Kidney epithelial cell (primary cell): ENCODE measurements at regions not wholly inside any gene's neighbourhood (a gene's known extent, or its start where the extent isn't known, plus 50 kb on each side); places are given as distances from the start of the nearest gene placed in this dataset.

ENCODE experiments used
- DNase-seq: peaks from one replicate; pipeline ENCODE4 v3.0.0-alpha.2; 2010; ENCODE audit warnings: low read depth
- H3K27me3 ChIP-seq: 2 replicates; pipeline ENCODE4 v1.6.0; 2011; ENCODE audit warnings: low read length; ENCODE audit not compliant: control insufficient read depth, insufficient read depth
- H3K36me3 ChIP-seq: 2 replicates; pipeline ENCODE4 v1.5.1; 2011; ENCODE audit warnings: low read length; ENCODE audit not compliant: control insufficient read depth, insufficient read depth
- H3K4me3 ChIP-seq: 2 replicates; pipeline ENCODE4 v1.5.1; 2011; ENCODE audit warnings: low read depth, mild to moderate bottlenecking, control low read depth, low read length
- TF ChIP-seq, protein P1 (sequence below): IDR thresholded peaks from 2 replicates; pipeline ENCODE4 v1.5.1; 2011; ENCODE audit warnings: mild to moderate bottlenecking, moderate library complexity, low read length, control low read depth, inconsistent platforms; ENCODE audit not compliant: insufficient read depth, poor library complexity, severe bottlenecking

- H3K27me3 ChIP-seq = no peaks in the 10 kb centered on the region
- TF ChIP-seq, protein P1, sequence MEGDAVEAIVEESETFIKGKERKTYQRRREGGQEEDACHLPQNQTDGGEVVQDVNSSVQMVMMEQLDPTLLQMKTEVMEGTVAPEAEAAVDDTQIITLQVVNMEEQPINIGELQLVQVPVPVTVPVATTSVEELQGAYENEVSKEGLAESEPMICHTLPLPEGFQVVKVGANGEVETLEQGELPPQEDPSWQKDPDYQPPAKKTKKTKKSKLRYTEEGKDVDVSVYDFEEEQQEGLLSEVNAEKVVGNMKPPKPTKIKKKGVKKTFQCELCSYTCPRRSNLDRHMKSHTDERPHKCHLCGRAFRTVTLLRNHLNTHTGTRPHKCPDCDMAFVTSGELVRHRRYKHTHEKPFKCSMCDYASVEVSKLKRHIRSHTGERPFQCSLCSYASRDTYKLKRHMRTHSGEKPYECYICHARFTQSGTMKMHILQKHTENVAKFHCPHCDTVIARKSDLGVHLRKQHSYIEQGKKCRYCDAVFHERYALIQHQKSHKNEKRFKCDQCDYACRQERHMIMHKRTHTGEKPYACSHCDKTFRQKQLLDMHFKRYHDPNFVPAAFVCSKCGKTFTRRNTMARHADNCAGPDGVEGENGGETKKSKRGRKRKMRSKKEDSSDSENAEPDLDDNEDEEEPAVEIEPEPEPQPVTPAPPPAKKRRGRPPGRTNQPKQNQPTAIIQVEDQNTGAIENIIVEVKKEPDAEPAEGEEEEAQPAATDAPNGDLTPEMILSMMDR = no peak
- H3K36me3 ChIP-seq = no peaks in the 10 kb centered on the region
- H3K4me3 ChIP-seq = no peak overlapping the region
- DNase-seq = no peak
Observed at GRCh38 chr14:53285821-53286220, 132.7 kb upstream of the DDHD1 start.

- TF ChIP-seq, protein P1 = no peak
- Histone ChIP-seq H3K4me3 (no peak overlapping the region), H3K27me3 (no peaks in the 10 kb centered on the region), H3K36me3 (no peaks in the 10 kb centered on the region)
- DNase-seq = no peak
Observed at GRCh38 chr14:53285064-53285463, 131.9 kb upstream of the DDHD1 start.

DNA sequence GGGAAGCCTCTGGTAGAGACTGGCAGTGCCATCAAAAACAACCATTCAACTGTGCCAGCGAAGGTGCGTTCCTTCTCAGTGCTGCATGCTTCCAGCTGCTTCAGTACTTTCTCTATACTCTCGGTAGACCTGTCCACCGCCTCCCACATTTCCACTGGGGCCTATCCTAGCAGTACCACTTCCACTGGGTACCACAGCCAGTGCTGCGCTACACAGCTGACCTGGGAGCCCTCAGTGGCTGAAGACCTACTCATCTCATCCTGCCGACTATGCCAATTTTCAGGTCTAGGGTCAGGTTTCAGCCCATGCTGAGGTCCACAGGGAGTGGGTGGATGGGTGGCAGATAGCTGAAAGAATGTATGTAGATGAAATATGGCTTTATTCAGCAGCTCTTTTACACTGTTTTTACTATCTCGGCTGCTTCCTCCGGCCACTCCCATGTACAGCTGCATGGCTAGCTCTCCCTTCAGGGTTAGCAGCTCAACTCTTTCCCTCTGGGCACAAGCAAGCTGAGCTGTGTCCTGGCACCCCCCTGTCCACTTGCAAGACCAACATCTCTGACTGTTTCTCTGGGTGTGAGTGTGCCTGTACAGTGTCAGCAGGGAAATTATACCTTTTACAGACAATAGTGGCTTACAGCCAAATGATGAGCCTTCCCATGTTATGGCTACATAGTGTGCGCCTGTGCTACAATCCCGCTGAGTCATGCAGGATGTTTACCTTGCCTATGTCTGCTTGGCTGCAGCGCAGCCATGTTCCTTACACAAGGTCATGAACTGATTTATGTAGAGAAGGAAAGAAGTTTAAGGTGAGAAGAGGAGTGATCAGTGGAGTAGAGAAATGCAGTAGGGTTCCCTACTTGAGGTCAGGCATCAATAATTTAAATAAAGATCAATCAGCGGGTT lies 125.7 kb upstream of the DDHD1 start:
- Histone ChIP-seq H3K36me3 (no peaks in the 10 kb centered on the region), H3K4me3 (no peak overlapping the region), H3K27me3 (no peaks in the 10 kb centered on the region)
- DNase-seq = no peak
- TF ChIP-seq, protein P1 = no peak

DNA sequence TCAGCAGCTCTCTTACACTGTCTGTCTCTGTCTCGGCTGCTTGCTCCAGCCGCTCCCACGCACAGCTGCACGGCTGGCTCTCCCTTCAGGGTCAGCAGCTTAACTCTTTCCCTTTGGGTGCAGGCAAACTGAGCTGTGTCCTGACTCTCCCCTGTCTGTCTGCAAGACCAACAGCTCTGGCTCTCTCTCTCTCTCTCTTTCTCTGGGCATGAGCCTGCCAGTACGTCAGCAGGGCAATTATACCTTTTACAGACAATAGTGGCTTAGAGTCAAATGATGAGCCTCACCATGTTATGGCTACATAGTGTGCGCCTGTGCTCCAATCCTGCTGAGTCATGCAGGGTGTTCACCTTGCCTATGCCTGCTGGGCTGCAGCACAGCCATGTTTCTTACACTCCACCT lies 120.5 kb upstream of the DDHD1 start:
- H3K27me3 ChIP-seq = no peaks in the 10 kb centered on the region
- H3K36me3 ChIP-seq = no peaks in the 10 kb centered on the region
- TF ChIP-seq, protein P1 = no peak
- H3K4me3 ChIP-seq = no peak overlapping the region
- DNase-seq = no peak

GRCh38 chr14:53265025-53265424 lies 111.9 kb upstream of the DDHD1 start:
- DNase-seq = no peak
- TF ChIP-seq, protein P1 = no peak
- H3K36me3 ChIP-seq = no peaks in the 10 kb centered on the region
- no peak overlapping the region for H3K4me3 ChIP-seq
- H3K27me3 ChIP-seq = no peaks in the 10 kb centered on the region

- H3K27me3 ChIP-seq = no peaks in the 10 kb centered on the region
- no peak overlapping the region for H3K4me3 ChIP-seq
- TF ChIP-seq, protein P1 = no peak
- no peak for DNase-seq
- H3K36me3 ChIP-seq = no peaks in the 10 kb centered on the region
Observed at GRCh38 chr14:53260928-53261327, 107.8 kb upstream of the DDHD1 start.
